Keratinocyte (primary cell): ENCODE measurements at regions not wholly inside any gene's neighbourhood (a gene's known extent, or its start where the extent isn't known, plus 50 kb on each side); places are given as distances from the start of the nearest gene placed in this dataset.

ENCODE experiments used
- DNase-seq: peaks from one replicate; pipeline ENCODE4 v3.0.0-alpha.2; 2011; ENCODE audit warnings: low read depth, missing footprints, low spot score
- FAIRE-seq: peaks from 2 replicates; lab custom pipeline; 2011; peaks lifted over from hg19 to GRCh38; lab: Jason Lieb, UNC
- H2AFZ ChIP-seq: 2 replicates; pipeline ENCODE4 v1.6.0; 2012; ENCODE audit warnings: low read length, control low read depth, inconsistent platforms; ENCODE audit not compliant: control insufficient read depth
- H3K27ac ChIP-seq: 2 replicates; pipeline ENCODE4 v1.5.1; 2011; ENCODE audit warnings: low read length; ENCODE audit not compliant: control insufficient read depth, insufficient read depth
- H3K27me3 ChIP-seq: 3 replicates; pipeline ENCODE4 v1.6.0; 2011; ENCODE audit warnings: low read length; ENCODE audit not compliant: control insufficient read depth, insufficient read depth; ENCODE audit errors: extremely low read depth
- H3K36me3 ChIP-seq, 2 experiments: 2 replicates in 1 of 2; 3 replicates in 1 of 2; pipeline ENCODE4 v1.5.1; 2011; ENCODE audit warnings: low read length in 2 of 2, mild to moderate bottlenecking in 1 of 2; ENCODE audit not compliant: control insufficient read depth in 2 of 2, insufficient read depth in 2 of 2; ENCODE audit errors: extremely low read depth in 1 of 2
- H3K4me1 ChIP-seq: 3 replicates; pipeline ENCODE4 v1.5.1; 2011; ENCODE audit warnings: low read length; ENCODE audit not compliant: control insufficient read depth, insufficient read depth; ENCODE audit errors: extremely low read depth
- H3K4me2 ChIP-seq: 3 replicates; pipeline ENCODE4 v1.6.0; 2011; ENCODE audit warnings: low read depth, low read length; ENCODE audit not compliant: control insufficient read depth, insufficient read depth; ENCODE audit errors: extremely low read depth
- H3K4me3 ChIP-seq, 3 experiments: fragments of 200-600 bp in 1 of 3; sonication (generic) in 1 of 3; 2 replicates in 2 of 3; 3 replicates in 1 of 3; pipeline ENCODE4 v1.5.1; 2011 to 2016; ENCODE audit warnings: low read length in 3 of 3, mild to moderate bottlenecking in 3 of 3, control low read depth in 2 of 3, inconsistent platforms in 1 of 3, low read depth in 1 of 3, mixed read lengths in 1 of 3, mixed run types in 1 of 3, moderate library complexity in 1 of 3; ENCODE audit not compliant: control insufficient read depth in 2 of 3, insufficient read depth in 2 of 3; ENCODE audit errors: extremely low read depth in 1 of 3
- H3K79me2 ChIP-seq: 2 replicates; pipeline ENCODE4 v1.6.0; 2012; ENCODE audit warnings: low read length; ENCODE audit not compliant: control insufficient read depth, insufficient read depth
- H3K9ac ChIP-seq: 3 replicates; pipeline ENCODE4 v1.6.0; 2011; ENCODE audit warnings: low read length; ENCODE audit not compliant: control insufficient read depth, insufficient read depth; ENCODE audit errors: extremely low read depth
- H3K9me1 ChIP-seq: 3 replicates; pipeline ENCODE4 v1.6.0; 2011; ENCODE audit warnings: low read length; ENCODE audit not compliant: control insufficient read depth, insufficient read depth; ENCODE audit errors: extremely low read depth
- H3K9me3 ChIP-seq: 2 replicates; pipeline ENCODE4 v1.5.1; 2012; ENCODE audit warnings: low read depth, low read length; ENCODE audit not compliant: control insufficient read depth
- H4K20me1 ChIP-seq: 3 replicates; pipeline ENCODE4 v1.6.0; 2011; ENCODE audit warnings: low read length; ENCODE audit not compliant: control insufficient read depth, insufficient read depth; ENCODE audit errors: extremely low read depth
- EZH2 ChIP-seq: IDR thresholded peaks from one replicate; pipeline ENCODE4 v1.6.1; 2012; ENCODE audit warnings: inconsistent platforms, mild to moderate bottlenecking, low read length, moderate library complexity
- dilution Hi-C: fragments of 300-500 bp; cut with MboI; formaldehyde crosslinking; loops from one replicate; pipeline ENCODE4 v1.7.0; 2020; ENCODE audit warnings: low sequenced_read_pairs; ENCODE audit not compliant: extremely low pct_ligation_motif_present
- TF ChIP-seq, protein P1 (sequence below), 3 experiments: IDR thresholded peaks in 1 of 3; conservative IDR thresholded peaks in 1 of 3; optimal IDR thresholded peaks in 1 of 3; 2 replicates in 2 of 3; 3 replicates in 1 of 3; pipeline versions ENCODE3 to v1.5.1; 2011; ENCODE audit warnings: low read length in 3 of 3, mild to moderate bottlenecking in 3 of 3, moderate library complexity in 2 of 3, control low read depth in 1 of 3, inconsistent platforms in 1 of 3; ENCODE audit not compliant: insufficient read depth in 2 of 3; ENCODE audit errors: extremely low read depth in 1 of 3

DNA sequence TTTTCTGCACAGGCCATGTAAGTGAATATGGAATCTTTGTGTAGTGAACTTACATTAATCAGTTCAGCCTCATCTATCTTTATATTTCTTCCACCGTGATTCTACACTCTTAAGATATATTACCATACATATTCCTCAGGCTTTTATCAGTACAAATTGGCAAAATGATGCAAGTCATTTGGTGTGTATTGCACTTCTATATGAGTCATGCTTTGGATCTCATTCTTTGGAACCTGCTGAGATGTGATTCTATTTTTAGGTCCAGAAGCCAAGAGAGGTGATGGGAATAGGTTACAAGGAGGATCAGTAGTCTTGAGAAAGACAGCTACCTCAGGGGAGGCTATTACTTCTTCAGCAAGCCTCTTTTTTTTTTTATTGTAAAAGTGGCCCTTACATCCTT, 204.4 kb downstream of the ZNF330 start:
- DNase-seq = no peak
- H4K20me1 ChIP-seq = no peaks in the 10 kb centered on the region
- dilution Hi-C loops = no loop called here
- H2AFZ ChIP-seq = no peak overlapping the region
- H3K4me1 ChIP-seq = no peaks in the 10 kb centered on the region
- no peak overlapping the region for H3K9ac ChIP-seq
- no peak overlapping the region for H3K4me2 ChIP-seq
- no peak for TF ChIP-seq EZH2
- TF ChIP-seq, protein P1, sequence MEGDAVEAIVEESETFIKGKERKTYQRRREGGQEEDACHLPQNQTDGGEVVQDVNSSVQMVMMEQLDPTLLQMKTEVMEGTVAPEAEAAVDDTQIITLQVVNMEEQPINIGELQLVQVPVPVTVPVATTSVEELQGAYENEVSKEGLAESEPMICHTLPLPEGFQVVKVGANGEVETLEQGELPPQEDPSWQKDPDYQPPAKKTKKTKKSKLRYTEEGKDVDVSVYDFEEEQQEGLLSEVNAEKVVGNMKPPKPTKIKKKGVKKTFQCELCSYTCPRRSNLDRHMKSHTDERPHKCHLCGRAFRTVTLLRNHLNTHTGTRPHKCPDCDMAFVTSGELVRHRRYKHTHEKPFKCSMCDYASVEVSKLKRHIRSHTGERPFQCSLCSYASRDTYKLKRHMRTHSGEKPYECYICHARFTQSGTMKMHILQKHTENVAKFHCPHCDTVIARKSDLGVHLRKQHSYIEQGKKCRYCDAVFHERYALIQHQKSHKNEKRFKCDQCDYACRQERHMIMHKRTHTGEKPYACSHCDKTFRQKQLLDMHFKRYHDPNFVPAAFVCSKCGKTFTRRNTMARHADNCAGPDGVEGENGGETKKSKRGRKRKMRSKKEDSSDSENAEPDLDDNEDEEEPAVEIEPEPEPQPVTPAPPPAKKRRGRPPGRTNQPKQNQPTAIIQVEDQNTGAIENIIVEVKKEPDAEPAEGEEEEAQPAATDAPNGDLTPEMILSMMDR (optimal IDR thresholded peaks at IDR 0.05 in 1 of 3, IDR thresholded peaks at IDR 0.05 in 1 of 3, conservative IDR thresholded peaks at IDR 0.05 in 1 of 3; ENCODE audit: extremely low read depth in 1 of 3, insufficient read depth in 2 of 3, low read length in 3 of 3) = no peak
- no peaks in the 10 kb centered on the region for H3K9me1 ChIP-seq
- H3K9me3 ChIP-seq = no peaks in the 10 kb centered on the region
- H3K36me3 ChIP-seq = no peaks in the 10 kb centered on the region
- H3K79me2 ChIP-seq = no peaks in the 10 kb centered on the region
- H3K4me3 ChIP-seq = no peak overlapping the region
- H3K27ac ChIP-seq = no peak overlapping the region
- H3K27me3 ChIP-seq = no peaks in the 10 kb centered on the region
- FAIRE-seq = no peak

DNA sequence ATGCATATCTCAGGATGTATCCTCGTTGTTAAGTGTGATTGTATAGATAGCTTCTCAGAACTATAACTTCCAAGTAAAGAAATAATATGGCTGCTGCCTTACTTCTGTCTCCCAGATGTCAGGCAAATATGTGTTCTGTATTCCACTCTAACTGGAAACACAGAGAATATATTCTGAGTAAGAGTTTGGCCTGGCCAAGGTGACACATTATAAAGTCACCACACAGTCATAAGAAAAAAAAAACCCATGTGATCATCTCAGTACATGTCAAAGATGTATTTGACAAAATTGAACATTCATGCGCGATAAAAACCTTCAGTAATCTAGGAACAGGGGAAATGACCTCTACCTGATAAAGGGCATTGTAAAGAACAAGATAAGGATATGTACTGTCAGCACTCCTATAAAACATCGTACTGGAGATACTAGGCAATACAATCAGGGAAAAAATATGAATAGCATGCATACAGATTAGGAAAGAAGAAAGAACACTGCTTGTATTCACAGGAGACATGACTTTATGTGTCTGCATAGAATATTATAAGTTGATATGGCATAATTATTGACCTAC, 207.1 kb downstream of the ZNF330 start:
- Histone ChIP-seq H2AFZ (no peak overlapping the region), H3K36me3 (no peaks in the 10 kb centered on the region), H3K4me1 (no peaks in the 10 kb centered on the region), H3K27ac (no peak overlapping the region), H3K9me3 (no peaks in the 10 kb centered on the region), H3K9me1 (no peaks in the 10 kb centered on the region), H3K9ac (no peak overlapping the region), H3K4me3 (no peak overlapping the region), H3K79me2 (no peaks in the 10 kb centered on the region), H4K20me1 (no peaks in the 10 kb centered on the region), H3K27me3 (no peaks in the 10 kb centered on the region), H3K4me2 (no peak overlapping the region)
- dilution Hi-C loops = no loop called here
- FAIRE-seq (peak; percentile 20), DNase-seq (no peak)
- no peak for TF ChIP-seq EZH2
- TF ChIP-seq, protein P1 (optimal IDR thresholded peaks at IDR 0.05 in 1 of 3, IDR thresholded peaks at IDR 0.05 in 1 of 3, conservative IDR thresholded peaks at IDR 0.05 in 1 of 3; ENCODE audit: extremely low read depth in 1 of 3, insufficient read depth in 2 of 3, low read length in 3 of 3) = no peak
